Lung (tissue), 11 donors: ENCODE measurements at regions not wholly inside any gene's neighbourhood (a gene's known extent, or its start where the extent isn't known, plus 50 kb on each side); places are given as distances from the start of the nearest gene placed in this dataset.

Experiments
- ATAC-seq: fragments of 200-7000 bp; cut with Tn5 transposase; one replicate; pipeline ENCODE4 v1.9.1; 2020; ENCODE audit warnings: moderate number of reproducible peaks; ENCODE audit not compliant: insufficient read depth, low FRiP score
- DNase-seq, 3 donors: peaks; one replicate each; pipeline ENCODE4 v3.0.0-alpha.2; 2013 to 2017
- H3K27ac ChIP-seq, 2 donors: one replicate each; pipeline ENCODE4 v1.5.1; 2013; ENCODE audit warnings: mild to moderate bottlenecking in 2 of 2, moderate library complexity in 2 of 2, control low read depth in 1 of 2, inconsistent platforms in 1 of 2, low read depth in 1 of 2, low read length in 1 of 2
- H3K27me3 ChIP-seq, 3 donors: one replicate each; pipeline ENCODE4 v1.5.1; 2013; ENCODE audit warnings: low read length in 2 of 3; ENCODE audit not compliant: control insufficient read depth in 3 of 3, insufficient read depth in 3 of 3
- H3K36me3 ChIP-seq, 4 donors: one replicate each; pipeline ENCODE4 v1.5.1; 2013; ENCODE audit warnings: low read length in 4 of 4, mild to moderate bottlenecking in 1 of 4, moderate library complexity in 1 of 4; ENCODE audit not compliant: control insufficient read depth in 4 of 4, insufficient read depth in 4 of 4
- H3K4me1 ChIP-seq, 5 donors: one replicate each; pipeline ENCODE4 v1.5.1; 2013; ENCODE audit warnings: low read length in 5 of 5, mild to moderate bottlenecking in 2 of 5, moderate library complexity in 1 of 5; ENCODE audit not compliant: control insufficient read depth in 5 of 5, insufficient read depth in 5 of 5
- H3K4me3 ChIP-seq: one replicate; pipeline ENCODE4 v1.5.1; 2013; ENCODE audit warnings: mild to moderate bottlenecking, control low read depth, moderate library complexity
- H3K9ac ChIP-seq, 2 donors: one replicate each; pipeline ENCODE4 v1.5.1; 2013; ENCODE audit warnings: low read length in 2 of 2, control low read depth in 1 of 2; ENCODE audit not compliant: insufficient read depth in 1 of 2
- H3K9me3 ChIP-seq, 4 donors: one replicate each; pipeline ENCODE4 v1.5.1; 2013; ENCODE audit warnings: low read length in 3 of 4, mild to moderate bottlenecking in 1 of 4, moderate library complexity in 1 of 4; ENCODE audit not compliant: control insufficient read depth in 4 of 4, insufficient read depth in 3 of 4
- WGBS, 2 donors: extraction: QIAGEN DNeasy Blood & Tissue Kit; methylation state at CpG; one replicate each; pipeline ENCODE4 v1.1.7; 2013; 5-methylcytosine and 5-hydroxymethylcytosine counted together
- TF ChIP-seq, protein P1 (sequence below): IDR thresholded peaks from 2 replicates; pipeline ENCODE4 v1.5.1; 2012; ENCODE audit warnings: mild to moderate bottlenecking; ENCODE audit errors: control extremely low read depth, extremely low read depth
- donor health status: control.
- donor health status: control.
- donor health status: Bipolar disorder and iron deficiency.
- donor health status: healthy.
- donor health status: DM: yes; HTN: yes; CAD: no.

GRCh38 chr12:30357766-30358490 is 337.7 kb downstream of the IPO8 start:
- no peak overlapping the region for H3K27ac ChIP-seq
- ATAC-seq (peak; percentile 34), DNase-seq (peak; percentile 76 to 96 (median 95))
- no peaks in the 10 kb centered on the region for H3K36me3 ChIP-seq
- no peaks in the 10 kb centered on the region for H3K27me3 ChIP-seq
- H3K9ac ChIP-seq, result no peak overlapping the region
- H3K9me3 ChIP-seq, result no peaks in the 10 kb centered on the region
- 37 to 44% methylated on average over 7 of the region's 7 CpGs for WGBS, 2 donors
- H3K4me3 ChIP-seq, result no peak overlapping the region
- H3K4me1 ChIP-seq, result peaks cover 0 to 32% (median 3%) of the 10 kb centered on the region in 5 donors
- TF ChIP-seq, protein P1, sequence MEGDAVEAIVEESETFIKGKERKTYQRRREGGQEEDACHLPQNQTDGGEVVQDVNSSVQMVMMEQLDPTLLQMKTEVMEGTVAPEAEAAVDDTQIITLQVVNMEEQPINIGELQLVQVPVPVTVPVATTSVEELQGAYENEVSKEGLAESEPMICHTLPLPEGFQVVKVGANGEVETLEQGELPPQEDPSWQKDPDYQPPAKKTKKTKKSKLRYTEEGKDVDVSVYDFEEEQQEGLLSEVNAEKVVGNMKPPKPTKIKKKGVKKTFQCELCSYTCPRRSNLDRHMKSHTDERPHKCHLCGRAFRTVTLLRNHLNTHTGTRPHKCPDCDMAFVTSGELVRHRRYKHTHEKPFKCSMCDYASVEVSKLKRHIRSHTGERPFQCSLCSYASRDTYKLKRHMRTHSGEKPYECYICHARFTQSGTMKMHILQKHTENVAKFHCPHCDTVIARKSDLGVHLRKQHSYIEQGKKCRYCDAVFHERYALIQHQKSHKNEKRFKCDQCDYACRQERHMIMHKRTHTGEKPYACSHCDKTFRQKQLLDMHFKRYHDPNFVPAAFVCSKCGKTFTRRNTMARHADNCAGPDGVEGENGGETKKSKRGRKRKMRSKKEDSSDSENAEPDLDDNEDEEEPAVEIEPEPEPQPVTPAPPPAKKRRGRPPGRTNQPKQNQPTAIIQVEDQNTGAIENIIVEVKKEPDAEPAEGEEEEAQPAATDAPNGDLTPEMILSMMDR, result no peak

DNA sequence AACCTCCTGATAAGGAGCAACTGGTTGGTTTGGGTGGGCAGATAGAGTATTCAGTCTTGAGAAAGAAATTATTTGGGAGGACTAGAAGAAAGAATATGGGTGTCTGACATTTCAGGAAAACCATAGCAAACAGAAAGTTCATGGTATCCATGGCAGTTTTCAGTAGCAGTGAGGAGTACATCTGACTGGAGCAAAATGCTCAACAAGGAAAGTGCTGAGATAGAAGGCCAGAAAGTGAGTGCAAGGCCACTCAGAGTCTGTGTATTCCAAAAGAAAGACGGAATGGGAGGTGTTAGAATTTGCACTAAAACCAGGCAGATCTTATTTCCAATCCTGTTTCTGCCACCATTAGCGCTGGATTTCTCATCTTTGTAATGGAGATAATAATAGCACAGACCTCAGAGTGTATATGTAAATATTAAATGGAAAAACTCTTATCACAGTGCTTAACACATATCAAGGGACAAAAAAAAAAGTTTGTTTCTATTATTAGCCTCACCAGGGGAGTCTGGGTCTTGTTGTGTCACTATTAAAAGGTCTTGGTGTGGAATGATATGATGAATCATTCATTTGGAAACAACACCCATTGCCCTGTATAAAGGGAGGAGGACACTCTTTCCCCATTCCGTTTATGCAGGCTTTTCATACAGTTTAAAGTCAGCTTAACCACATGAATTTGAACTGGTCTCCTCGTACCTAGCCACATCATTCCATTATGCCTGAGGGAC is 349.8 kb downstream of the IPO8 start:
- H3K9me3 ChIP-seq, result peaks cover 0 to 6% (median 4%) of the 10 kb centered on the region in 4 donors
- peak overlapping the region in 1 of 2 donors; percentile 60 for H3K27ac ChIP-seq
- H3K27me3 ChIP-seq, result no peaks in the 10 kb centered on the region
- no peak for ATAC-seq
- TF ChIP-seq, protein P1, result no peak
- no peak overlapping the region for H3K4me3 ChIP-seq
- no peaks in the 10 kb centered on the region for H3K36me3 ChIP-seq
- no peak for DNase-seq
- no peaks in the 10 kb centered on the region for H3K4me1 ChIP-seq
- WGBS, 2 donors, result 76 to 80% methylated on average over 4 of the region's 4 CpGs
- H3K9ac ChIP-seq, result no peak overlapping the region

DNA sequence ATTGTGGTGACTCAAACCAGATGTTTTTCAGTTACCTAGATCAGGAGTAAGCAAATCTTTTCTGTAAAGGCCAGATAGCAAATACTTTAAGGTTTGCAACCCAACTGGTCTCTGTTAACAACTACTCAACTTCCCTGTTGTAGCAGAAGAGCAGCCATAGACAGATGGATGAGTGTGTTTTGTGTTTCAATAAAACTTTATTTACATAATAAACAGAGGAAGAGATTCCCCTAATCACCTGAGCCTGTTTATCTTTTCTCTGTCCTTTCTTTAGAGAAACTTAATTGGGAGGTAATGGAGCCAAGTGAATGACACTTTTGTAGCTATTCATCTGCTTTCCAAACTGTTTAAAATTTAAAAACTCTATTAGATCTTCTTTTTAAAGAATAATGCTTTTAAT is 365.1 kb downstream of the IPO8 start:
- Histone ChIP-seq H3K36me3 (no peaks in the 10 kb centered on the region), H3K27ac (no peak overlapping the region), H3K4me1 (no peaks in the 10 kb centered on the region), H3K9ac (no peak overlapping the region), H3K27me3 (no peaks in the 10 kb centered on the region), H3K4me3 (no peak overlapping the region), H3K9me3 (no peaks in the 10 kb centered on the region)
- no peak for ATAC-seq
- DNase-seq, result no peak
- TF ChIP-seq, protein P1, result no peak
